GDM1 (cell line): ENCODE measurements at regions not wholly inside any gene's neighbourhood (a gene's known extent, or its start where the extent isn't known, plus 50 kb on each side); places are given as distances from the start of the nearest gene placed in this dataset.

Experiments used
- DNase-seq: peaks from one replicate; lab custom pipeline; 2025; lab: John Stamatoyannopoulos, UW

- no peak for DNase-seq
Observed at GRCh38 chr12:28883406-28883997, 265.6 kb upstream of the FAR2 start.

GRCh38 chr12:28884904-28885679 is 264.0 kb upstream of the FAR2 start:
- no peak for DNase-seq

- DNase-seq = no peak
Observed at GRCh38 chr12:28885928-28886327, 263.1 kb upstream of the FAR2 start.

GRCh38 chr12:28887461-28887990 is 261.6 kb upstream of the FAR2 start:
- DNase-seq = no peak

GRCh38 chr12:28890664-28891063 is 258.4 kb upstream of the FAR2 start:
- no peak for DNase-seq

- no peak for DNase-seq
Observed at GRCh38 chr12:28891126-28891525, 258.0 kb upstream of the FAR2 start.

GRCh38 chr12:28893365-28893764 is 255.7 kb upstream of the FAR2 start:
- no peak for DNase-seq

- no peak for DNase-seq
Observed at GRCh38 chr12:28893856-28894255, 255.2 kb upstream of the FAR2 start.

- DNase-seq = no peak
Observed at GRCh38 chr12:28896421-28896820, 252.7 kb upstream of the FAR2 start.

GRCh38 chr12:28898038-28898437 is 251.0 kb upstream of the FAR2 start:
- no peak for DNase-seq

GRCh38 chr12:28899951-28900350 is 249.1 kb upstream of the FAR2 start:
- DNase-seq = no peak

- no peak for DNase-seq
Observed at GRCh38 chr12:28905220-28905955, 243.7 kb upstream of the FAR2 start.

GRCh38 chr12:28908646-28909045 is 240.4 kb upstream of the FAR2 start:
- DNase-seq = no peak

- DNase-seq = no peak
Observed at GRCh38 chr12:28909291-28909690, 239.8 kb upstream of the FAR2 start.

- no peak for DNase-seq
Observed at GRCh38 chr12:28925719-28926376, 223.2 kb upstream of the FAR2 start.

- no peak for DNase-seq
Observed at GRCh38 chr12:28930704-28931103, 218.4 kb upstream of the FAR2 start.

GRCh38 chr12:28933176-28933575 is 215.9 kb upstream of the FAR2 start:
- DNase-seq = no peak

- DNase-seq = no peak
Observed at GRCh38 chr12:28933864-28934527, 215.1 kb upstream of the FAR2 start.

GRCh38 chr12:28936221-28936620 is 212.9 kb upstream of the FAR2 start:
- no peak for DNase-seq

- DNase-seq = no peak
Observed at GRCh38 chr12:28936711-28937110, 212.4 kb upstream of the FAR2 start.

- no peak for DNase-seq
Observed at GRCh38 chr12:28937196-28937595, 211.9 kb upstream of the FAR2 start.

GRCh38 chr12:28938056-28938455 is 211.0 kb upstream of the FAR2 start:
- DNase-seq = no peak
